Anterior cingulate cortex (tissue), 58 donors: ENCODE measurements at regions not wholly inside any gene's neighbourhood (a gene's known extent, or its start where the extent isn't known, plus 50 kb on each side); places are given as distances from the start of the nearest gene placed in this dataset.

Experiments
- DNase-seq, 58 donors: peaks; one replicate each; lab custom pipeline; 2025; lab: John Stamatoyannopoulos, UW

- DNase-seq: no peak
Measured at GRCh38 chr18:37675699-37676098, 110.1 kb upstream of the CELF4 start.

- DNase-seq: no peak
Measured at GRCh38 chr18:37674570-37674969, 109.0 kb upstream of the CELF4 start.

DNA sequence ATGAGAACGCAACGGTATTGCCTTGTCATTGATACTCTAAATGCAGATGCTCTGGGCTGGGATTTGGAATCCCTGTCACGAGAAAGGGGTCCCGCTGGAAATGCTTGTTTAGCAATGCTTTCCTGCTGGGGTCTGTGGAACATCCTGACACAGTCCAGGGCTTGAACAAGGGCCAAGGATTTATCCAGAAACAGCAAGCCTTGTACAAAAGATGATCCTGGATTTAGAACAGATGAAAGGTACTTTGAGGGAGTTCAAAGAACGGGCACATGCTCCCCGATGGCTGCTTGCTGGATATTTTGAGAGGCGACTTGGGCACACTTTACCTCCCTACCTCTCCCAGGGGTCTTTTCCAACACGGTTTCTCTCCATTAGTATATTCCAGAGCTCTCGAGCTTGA is 108.1 kb upstream of the CELF4 start:
- DNase-seq: no peak

DNA sequence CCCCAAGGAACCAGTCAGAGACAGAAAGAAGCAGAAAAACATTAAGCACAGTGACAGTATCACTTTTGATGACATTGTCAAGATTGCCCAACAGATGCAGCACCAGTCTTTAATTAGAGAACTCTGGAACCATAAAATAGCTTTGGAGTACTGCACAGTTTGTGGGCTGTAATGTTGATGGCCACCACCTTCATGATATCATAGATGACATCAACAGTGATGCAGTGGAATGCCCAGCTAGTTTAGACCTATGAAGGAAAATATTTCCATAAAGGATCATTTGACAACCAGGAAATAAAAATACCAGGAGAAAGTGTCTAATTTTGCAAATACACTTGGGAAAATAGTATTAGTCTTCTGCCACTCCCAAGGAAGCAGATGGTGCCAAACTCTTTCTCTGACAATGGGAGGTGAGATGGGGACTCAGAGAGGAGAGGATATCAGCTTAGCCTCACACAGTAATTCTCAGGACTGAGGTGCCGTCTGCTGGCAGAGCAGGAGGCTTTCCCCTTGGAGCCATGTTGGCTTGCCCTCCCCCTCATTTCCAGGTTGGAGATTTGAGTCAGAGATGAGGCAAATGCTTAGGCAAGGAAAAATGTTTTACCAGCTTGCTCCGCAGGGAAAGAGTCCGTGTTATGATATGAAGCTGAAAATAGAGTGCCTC is 107.5 kb upstream of the CELF4 start:
- no peak for DNase-seq

DNA sequence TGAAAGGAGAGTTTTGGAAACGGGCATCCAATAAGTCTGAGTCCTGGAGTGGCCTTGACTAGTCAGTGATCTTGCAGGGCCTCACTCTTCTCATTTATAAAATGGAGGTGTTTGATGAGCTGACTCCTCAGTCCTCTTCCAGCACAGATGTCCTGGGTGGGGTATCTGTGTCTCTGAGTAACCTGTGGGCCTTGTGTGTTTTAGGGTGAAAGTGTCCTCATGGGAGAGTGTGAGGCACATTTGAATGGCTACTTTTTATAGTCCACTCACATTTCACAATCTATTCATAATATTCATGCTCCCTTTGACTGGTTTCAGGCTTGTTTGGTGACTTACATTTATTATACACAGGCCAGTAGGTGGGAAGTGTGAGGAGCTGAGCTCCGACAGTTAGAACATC is 106.4 kb upstream of the CELF4 start:
- DNase-seq: no peak

DNA sequence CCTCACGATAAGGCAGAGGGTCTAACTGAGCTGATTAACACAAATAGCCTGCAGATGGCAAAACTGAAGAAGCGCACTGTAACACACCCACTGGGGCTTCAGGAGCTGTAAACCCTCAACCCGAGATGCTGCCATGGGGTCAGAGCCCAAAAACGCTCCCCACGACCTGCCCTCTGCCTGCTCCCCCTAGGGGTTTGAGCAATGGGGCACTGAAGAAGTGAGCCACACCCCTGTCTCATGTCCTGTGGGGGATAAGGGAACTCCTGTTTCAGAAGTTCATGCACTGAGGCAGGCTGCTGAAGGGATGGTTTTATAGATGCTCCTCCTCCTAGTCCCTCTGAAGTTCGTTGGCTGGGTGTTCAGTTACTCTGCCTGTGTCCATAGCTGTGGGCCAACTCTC is 105.9 kb upstream of the CELF4 start:
- no peak for DNase-seq

DNA sequence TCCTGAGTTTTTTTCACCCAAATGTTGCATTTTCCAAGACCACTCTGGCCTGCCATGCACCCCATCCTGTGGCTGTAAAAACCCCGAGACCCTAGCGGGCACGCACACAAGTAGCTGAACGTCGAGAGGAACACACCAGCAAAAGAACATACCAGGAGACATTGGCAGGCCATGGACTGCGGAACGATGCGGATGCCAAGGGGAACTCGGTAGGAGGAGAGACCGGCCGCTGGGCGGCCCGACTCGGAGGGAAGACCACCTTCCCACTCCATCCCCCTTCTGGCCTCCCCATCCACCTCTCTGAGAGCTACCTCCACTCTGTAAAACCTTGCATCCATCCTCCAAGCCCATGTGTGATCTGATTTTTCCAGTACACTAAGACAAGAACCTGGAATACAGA is 105.5 kb upstream of the CELF4 start:
- no peak for DNase-seq

DNA sequence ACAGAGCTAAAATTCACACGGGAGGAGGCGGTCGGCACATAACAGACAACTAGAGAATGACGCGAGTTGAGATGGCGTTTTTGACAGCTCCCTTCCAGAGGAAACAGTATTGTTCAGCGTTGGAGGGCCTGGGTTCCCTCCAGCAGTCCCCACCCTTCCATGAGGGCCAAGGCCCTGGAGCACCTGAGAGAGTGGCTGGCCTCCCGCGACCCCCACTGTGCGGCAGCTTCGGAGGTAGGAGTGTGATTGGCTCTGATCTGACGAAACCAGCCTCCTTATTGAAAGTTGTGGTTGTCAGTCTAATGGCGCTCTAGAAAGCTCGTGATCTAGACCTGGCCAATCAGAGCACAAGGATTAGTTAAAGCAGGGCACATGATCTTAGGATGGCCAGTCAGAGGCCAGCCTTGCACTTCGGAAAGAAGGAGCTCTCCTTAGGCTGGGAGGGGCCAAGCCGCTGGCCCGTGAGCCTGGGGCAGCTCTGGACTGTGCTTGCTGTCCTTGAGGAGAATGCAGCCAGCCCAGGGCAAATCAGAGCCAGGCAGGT is 104.5 kb upstream of the CELF4 start:
- DNase-seq: no peak

DNA sequence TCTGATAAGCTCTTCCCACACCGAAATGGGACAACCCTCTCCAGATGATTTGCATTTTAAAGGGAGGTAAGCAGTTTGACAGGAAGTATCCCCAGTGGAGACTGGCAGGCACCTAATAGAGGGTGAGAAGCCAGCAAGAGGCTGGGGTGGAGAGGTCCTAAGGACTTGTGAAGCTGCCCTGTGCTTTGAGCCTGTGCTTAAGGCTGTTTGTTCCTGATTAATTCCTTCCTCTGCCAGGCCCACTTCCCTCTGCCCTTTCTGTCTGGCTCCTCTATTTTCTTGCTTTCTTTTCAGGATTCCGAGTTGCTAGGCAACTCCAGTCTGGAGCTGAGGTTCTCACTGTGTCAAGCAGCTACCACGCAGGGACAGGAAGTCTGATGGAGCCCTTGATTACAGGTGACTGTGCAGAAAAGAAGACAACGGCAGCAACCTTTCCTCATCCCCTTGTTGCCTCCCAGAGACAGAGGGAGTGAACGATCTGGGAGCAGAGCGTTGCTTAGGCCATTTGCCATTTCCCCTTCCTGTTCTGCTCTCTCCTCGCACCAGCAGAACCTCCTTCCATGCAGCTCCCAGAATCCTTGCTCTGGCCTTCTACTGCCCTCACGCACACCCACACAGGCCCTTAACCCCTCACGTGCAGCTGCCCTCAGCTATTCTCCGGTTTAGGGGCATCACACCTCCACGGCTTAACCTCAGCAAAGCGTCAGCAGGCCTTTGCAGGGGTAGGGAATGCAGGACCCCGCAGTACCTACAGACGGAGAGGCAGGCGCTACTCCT is 103.6 kb upstream of the CELF4 start:
- peak in 26 of 58 donors; percentile 7 to 60 (median 21) for DNase-seq

DNA sequence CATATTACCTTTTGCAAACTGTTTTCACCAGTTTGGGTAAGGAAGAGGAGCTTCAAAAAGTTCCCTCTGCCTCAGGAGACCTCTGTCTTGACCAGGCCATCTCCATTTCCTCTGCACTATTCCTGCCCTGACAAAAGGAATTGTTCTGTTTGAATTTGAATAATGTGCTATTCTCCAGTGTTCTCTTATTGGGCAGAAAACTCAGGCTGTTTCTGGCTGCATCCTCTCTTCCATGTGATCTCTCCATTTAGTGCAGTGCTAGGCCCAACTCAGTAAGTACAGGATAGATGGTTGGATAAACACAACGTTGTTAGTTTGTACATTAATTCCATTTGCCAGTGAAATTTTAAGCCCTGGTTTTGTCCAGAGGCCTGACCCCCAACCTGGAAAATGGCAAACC is 102.2 kb upstream of the CELF4 start:
- DNase-seq: peak in 3 of 58 donors; percentile 7 to 30 (median 16)

DNA sequence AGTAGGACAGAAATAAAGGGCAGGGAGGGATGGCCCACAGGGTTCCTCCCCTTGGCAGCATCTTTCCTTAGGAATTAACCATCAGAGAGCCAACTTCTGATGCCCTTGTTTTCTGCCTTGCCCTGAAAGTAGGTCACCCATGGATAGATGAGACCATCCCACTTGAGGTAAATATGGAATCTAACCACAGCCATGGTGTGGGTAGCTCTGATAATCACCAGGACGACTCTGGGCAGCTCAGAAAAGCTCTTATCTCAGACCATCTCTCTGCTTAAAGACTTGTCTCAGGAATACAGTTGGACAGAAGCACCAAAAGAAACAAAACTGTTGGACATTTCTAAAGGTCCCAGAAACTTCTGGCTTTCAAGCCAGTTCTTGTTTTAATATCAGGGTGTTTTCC is 101.4 kb upstream of the CELF4 start:
- no peak for DNase-seq

DNA sequence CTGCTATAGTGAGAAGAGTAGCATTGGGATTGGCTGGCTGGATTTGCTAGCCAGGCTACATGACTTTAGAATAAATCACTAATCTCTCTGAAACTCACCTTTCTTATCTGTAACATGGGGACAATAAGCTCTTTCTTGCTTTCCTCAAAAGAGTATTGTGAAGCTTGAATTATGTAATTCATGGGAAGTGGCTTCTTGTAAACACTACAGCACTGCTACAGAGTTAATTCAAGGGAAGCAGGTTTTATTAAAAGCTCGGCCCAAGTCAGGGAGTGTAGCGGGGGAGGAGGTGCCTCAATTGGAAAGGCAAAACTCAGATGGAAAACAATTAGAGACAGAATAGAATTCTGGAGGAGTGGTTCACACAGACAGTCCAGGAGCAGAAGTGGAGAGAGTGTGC is 100.9 kb upstream of the CELF4 start:
- no peak for DNase-seq

GRCh38 chr18:37665346-37665745 is 99.7 kb upstream of the CELF4 start:
- no peak for DNase-seq

- peak in 28 of 58 donors; percentile 7 to 85 (median 32) for DNase-seq
Measured at GRCh38 chr18:37663446-37663845, 97.8 kb upstream of the CELF4 start.

- no peak for DNase-seq
Measured at GRCh38 chr18:37662546-37663339, 97.1 kb upstream of the CELF4 start.

DNA sequence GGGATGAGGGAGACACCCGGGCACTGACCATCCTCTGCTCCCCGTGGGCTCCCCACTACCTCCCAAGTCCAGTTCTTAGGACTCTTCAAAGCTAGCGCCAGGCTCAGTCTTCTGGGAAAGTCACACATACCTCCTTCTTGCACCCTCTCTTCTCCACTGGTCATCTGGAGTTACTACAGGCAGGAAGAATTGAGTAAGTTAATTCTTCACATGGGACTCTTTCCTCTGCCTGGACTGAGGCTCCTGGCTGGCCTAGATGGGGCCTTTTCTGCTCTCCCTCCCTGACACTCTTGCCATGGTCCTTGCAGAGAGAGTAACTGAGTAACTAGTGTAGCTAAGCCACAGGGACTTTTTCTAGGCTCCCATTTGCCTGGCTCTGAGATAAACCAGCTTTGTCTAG is 96.5 kb upstream of the CELF4 start:
- DNase-seq: no peak

DNA sequence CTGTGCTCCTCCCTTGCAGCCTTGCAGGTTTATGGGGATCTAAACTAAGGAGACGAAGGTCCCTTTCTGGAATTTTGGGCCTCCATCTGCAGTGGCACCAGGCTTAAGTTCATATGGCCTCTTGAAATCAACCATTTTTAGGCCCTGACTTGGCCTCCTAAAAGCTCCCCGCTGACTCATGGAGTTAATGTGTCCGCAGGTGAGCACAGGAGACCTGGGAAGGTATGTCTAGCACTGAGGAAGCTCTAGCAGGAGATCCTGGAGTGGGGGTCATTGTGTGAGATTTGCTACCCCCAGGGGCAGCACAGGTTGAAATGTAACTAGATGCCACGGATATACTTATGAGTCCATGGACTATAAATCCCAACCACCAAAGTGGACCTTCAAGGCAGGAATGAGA is 95.9 kb upstream of the CELF4 start:
- no peak for DNase-seq

GRCh38 chr18:37661061-37661460 is 95.5 kb upstream of the CELF4 start:
- no peak for DNase-seq

GRCh38 chr18:37660658-37661057 is 95.1 kb upstream of the CELF4 start:
- no peak for DNase-seq

- no peak for DNase-seq
Measured at GRCh38 chr18:37659906-37660305, 94.3 kb upstream of the CELF4 start.

DNA sequence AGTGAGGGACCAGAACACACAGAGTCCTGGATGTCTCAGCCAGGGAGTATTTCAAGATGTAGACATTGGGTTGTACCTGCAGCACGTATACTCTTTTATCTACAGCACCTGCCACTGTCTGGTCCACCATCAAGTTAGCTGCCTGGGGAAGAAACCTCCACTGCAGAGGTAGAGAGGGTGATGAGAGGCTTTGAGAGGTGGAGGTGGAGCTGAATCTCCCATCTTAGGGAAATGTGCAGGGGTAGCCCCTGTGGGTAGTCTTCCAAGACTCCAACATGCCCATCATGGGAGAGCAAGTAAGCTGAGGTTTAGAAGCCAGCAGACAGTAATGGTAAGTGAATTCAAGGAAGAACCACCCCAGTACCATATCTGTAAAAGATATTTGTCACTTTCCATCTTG is 93.3 kb upstream of the CELF4 start:
- no peak for DNase-seq
